Omental fat pad (tissue), 3 donors: ENCODE measurements at regions not wholly inside any gene's neighbourhood (a gene's known extent, or its start where the extent isn't known, plus 50 kb on each side); places are given as distances from the start of the nearest gene placed in this dataset.

ENCODE experiments used
- ATAC-seq: fragments of 150-250 bp; one replicate; pipeline ENCODE4 v1.9.1; 2016; ENCODE audit warnings: mild to moderate bottlenecking, moderate library complexity; ENCODE audit not compliant: low FRiP score
- DNase-seq: peaks from one replicate; pipeline ENCODE4 v3.0.0-alpha.2; 2019; ENCODE audit warnings: low spot score
- TF ChIP-seq, protein P1 (sequence below), 3 donors: fragments of 450-650 bp; IDR thresholded peaks; one replicate each; pipeline ENCODE4 v1.5.1; 2016 to 2017; ENCODE audit warnings: antibody characterized with exemption in 3 of 3, mild to moderate bottlenecking in 3 of 3, moderate library complexity in 2 of 3

DNA sequence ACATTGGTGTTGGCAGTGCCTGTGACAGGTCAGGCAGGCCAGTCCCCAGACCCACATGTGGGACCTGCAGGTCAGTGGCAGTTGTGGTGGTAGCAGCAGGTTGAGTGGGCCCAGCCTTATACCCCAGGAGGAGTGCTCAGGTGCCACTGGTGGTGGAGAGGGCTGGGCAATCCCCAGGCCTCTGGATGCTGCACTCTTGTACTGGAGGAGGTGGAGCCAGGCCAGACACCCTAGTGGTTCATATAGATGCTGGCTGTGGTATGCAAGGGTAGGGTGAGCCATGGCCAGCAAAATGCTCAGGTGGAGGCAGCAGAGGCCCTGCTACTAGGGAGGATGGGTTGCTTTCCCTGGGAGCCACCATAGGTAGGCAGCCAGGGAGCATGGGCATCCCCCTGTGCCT lies 190.4 kb upstream of the TMPO start:
- TF ChIP-seq, protein P1, sequence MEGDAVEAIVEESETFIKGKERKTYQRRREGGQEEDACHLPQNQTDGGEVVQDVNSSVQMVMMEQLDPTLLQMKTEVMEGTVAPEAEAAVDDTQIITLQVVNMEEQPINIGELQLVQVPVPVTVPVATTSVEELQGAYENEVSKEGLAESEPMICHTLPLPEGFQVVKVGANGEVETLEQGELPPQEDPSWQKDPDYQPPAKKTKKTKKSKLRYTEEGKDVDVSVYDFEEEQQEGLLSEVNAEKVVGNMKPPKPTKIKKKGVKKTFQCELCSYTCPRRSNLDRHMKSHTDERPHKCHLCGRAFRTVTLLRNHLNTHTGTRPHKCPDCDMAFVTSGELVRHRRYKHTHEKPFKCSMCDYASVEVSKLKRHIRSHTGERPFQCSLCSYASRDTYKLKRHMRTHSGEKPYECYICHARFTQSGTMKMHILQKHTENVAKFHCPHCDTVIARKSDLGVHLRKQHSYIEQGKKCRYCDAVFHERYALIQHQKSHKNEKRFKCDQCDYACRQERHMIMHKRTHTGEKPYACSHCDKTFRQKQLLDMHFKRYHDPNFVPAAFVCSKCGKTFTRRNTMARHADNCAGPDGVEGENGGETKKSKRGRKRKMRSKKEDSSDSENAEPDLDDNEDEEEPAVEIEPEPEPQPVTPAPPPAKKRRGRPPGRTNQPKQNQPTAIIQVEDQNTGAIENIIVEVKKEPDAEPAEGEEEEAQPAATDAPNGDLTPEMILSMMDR (IDR thresholded peaks at IDR 0.05): no peak
- no peak for ATAC-seq
- no peak for DNase-seq

DNA sequence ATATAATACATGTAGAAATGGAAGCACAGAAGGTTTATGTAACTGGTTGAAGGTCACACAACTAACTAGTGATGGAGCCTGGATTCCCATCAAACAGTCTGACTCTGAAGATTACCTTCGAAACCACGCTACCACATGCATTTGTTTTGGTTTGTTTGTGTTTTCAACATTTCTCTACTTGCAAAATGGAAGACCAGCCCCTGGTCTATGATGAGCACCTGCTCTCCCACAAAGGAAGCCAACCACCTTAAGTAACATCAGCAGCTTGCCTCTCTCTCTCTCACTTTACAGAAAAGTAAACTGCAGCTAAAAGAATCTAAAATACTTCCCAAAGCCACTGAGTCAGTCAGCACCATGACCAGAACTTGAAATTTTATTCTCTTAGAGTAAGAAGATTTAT lies 186.9 kb upstream of the TMPO start:
- ATAC-seq (no peak), DNase-seq (no peak)
- TF ChIP-seq, protein P1 (IDR thresholded peaks at IDR 0.05): no peak

DNA sequence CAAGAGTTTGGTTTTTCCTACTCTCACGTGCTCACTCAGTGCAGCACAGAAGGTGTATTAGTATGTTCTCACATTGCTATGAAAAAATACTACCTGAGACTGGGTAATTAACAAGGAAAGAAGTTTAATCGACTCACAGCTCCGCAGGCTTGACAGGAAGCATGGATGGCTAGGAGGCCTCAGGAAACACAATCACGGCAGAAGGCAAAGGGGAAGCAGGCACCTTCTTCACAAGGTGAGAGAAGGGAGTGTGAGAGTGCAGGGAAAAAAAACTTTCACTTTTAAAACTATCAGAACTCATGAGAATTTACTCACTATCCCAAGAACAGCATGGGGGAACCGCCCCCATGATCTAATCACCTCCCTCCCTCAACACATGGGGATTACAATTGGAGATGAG lies 185.8 kb upstream of the TMPO start:
- ATAC-seq (no peak), DNase-seq (no peak)
- TF ChIP-seq, protein P1 (IDR thresholded peaks at IDR 0.05): no peak

DNA sequence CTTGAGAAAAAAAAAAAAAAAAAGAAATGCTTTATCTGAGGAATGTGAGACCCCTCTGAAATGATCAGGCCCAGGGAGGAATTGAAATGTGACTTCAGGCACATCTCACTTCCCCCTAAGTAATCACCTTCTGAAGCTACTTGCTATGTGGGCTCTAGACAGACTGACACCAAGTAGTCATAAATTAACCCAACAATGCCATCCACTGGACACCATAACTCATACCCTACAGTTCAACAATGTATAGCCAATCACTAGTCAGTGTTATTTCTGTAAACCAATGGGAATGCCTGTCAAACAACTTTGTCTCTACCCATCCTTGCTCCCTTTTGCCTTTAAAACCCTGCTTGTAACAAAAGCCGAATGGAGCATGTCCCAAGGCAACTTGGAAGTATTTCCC lies 182.7 kb upstream of the TMPO start:
- no peak for DNase-seq
- TF ChIP-seq, protein P1 (IDR thresholded peaks at IDR 0.05): no peak
- no peak for ATAC-seq

DNA sequence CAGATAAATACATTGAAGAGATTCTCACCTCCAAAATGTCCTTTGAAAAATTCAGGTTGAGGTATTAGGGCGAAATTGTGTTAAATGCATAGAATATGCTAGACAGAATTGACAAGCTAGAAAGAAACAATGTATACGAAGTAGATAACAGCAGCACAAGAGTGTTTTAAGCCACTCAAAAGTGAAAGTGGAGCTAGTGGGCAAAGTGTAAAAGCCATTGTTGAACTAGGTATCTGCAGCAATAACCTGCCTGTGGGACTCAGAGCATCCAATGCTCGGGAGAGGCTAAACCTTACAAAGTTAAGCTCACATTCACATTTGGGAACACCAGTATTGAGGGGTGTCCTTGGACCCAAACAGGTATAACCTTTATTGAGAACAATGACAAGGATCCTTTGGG lies 180.6 kb upstream of the TMPO start:
- no peak for DNase-seq
- TF ChIP-seq, protein P1 (IDR thresholded peaks at IDR 0.05): no peak
- no peak for ATAC-seq

DNA sequence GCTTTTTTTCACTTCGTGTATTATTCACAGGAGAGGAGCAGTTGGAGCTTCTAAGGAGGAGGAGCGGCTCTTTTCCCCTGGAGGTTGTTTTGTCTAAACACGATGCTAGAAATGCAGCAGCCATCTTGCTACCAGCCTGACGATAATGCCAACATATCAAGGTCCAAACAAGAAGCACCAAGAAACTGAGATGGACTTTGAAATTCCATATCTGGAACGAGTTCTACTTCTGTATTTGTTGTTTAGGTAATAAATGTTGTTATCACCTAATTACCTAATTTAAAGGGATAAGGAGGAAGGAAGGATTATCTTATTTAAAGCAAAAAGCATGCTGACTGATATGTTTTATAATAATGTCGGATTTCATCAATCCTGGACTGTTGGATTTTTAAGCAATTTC lies 174.4 kb upstream of the TMPO start:
- DNase-seq (no peak), ATAC-seq (no peak)
- TF ChIP-seq, protein P1 (IDR thresholded peaks at IDR 0.05): no peak

DNA sequence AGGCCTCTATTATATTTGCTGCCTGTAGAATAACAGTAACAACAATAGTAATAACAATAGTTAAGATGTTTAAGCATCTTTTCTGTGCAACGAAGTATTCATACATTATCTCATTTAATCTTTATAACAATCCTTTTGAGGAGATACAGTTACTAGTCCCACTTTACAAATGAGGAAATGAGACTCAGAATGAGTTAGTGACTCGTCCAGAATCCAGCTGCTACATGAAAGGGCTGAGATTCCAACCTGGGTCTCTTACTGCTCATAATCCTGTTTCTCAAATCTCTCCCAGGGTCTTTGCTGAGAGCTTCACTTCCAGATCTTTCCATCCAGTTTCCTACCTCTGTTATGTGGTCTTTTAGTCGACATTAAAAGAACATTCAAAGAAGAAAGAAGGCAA lies 173.7 kb upstream of the TMPO start:
- DNase-seq (no peak), ATAC-seq (no peak)

More for the DNA sequence above, 173.7 kb upstream of the TMPO start:
- TF ChIP-seq, protein P1 (IDR thresholded peaks at IDR 0.05): no peak
